ENCODE measurements at regions not wholly inside any gene's neighbourhood (a gene's known extent, or its start where the extent isn't known, plus 50 kb on each side); places are given as distances from the start of the nearest gene placed in this dataset.

- Histone ChIP-seq H3K36me3 (ENCODE audit: control insufficient read depth in 2 of 2, extremely low read depth in 1 of 2, insufficient read depth in 2 of 2, low read length in 2 of 2) (no peaks in the 10 kb centered on the region), H2AFZ (ENCODE audit: low read depth, low read length) (no peak overlapping the region), H3K27me3 (ENCODE audit: control insufficient read depth in 2 of 2, insufficient read depth in 2 of 2, low read length in 2 of 2) (no peaks in the 10 kb centered on the region), H3K9me3 (replicated peaks; ENCODE audit: control insufficient read depth, insufficient read depth, low read length) (no peaks in the 10 kb centered on the region), H3K79me2 (ENCODE audit: control insufficient read depth, insufficient read depth, low read length) (no peaks in the 10 kb centered on the region), H3K27ac (ENCODE audit: insufficient read depth, low read depth, low read length) (no peak overlapping the region), H3K4me1 (ENCODE audit: control insufficient read depth, extremely low read depth, insufficient read depth, low read length) (no peaks in the 10 kb centered on the region), H3K4me2 (ENCODE audit: insufficient read depth, low read length) (no peak overlapping the region), H4K20me1 (replicated peaks; ENCODE audit: control insufficient read depth, extremely low read depth, insufficient read depth, low read length) (no peaks in the 10 kb centered on the region), H3K4me3 (replicated peaks in 1 of 3; ENCODE audit: insufficient read depth in 1 of 3, low read depth in 1 of 3, low read length in 3 of 3) (no peak overlapping the region), H3K9me1 (replicated peaks; ENCODE audit: control insufficient read depth, extremely low read depth, insufficient read depth, low read length) (no peaks in the 10 kb centered on the region), H3K9ac (replicated peaks; ENCODE audit: extremely low read depth, insufficient read depth, low read length) (no peak overlapping the region)
- DNase-seq (ENCODE audit: low read depth, low spot score) (no peak), FAIRE-seq (no peak)
- dilution Hi-C loops (cut with MboI; ENCODE audit: extremely low pct_ligation_motif_present, low sequenced_read_pairs) = no loop called here
- intact Hi-C loops (cut with micrococcal nuclease) = no loop called here
- TF ChIP-seq POLR2A (IDR thresholded peaks at IDR 0.05; ENCODE audit: low read depth, low read length) = no peak
- TF ChIP-seq FOS (IDR thresholded peaks at IDR 0.05; ENCODE audit: borderline replicate concordance, insufficient read depth, low read length) = no peak
- no peak for TF ChIP-seq JUN (IDR thresholded peaks at IDR 0.05; ENCODE audit: borderline replicate concordance, insufficient read depth, insufficient read length, low read depth)
- no peak for TF ChIP-seq POLR2AphosphoS5 (IDR thresholded peaks at IDR 0.05; ENCODE audit: insufficient read depth, low read depth, low read length)
- no peak for TF ChIP-seq CTCF (IDR thresholded peaks at IDR 0.05; ENCODE audit: extremely low read depth in 1 of 2, insufficient read depth in 1 of 2, low read depth in 1 of 2, low read length in 2 of 2)
- TF ChIP-seq EZH2 (IDR thresholded peaks at IDR 0.05; ENCODE audit: borderline replicate concordance, low read depth, low read length, severe bottlenecking) = no peak
- TF ChIP-seq MYC (IDR thresholded peaks at IDR 0.05; ENCODE audit: low read depth, low read length) = no peak
- ChIA-PET POLR2A (no interaction called here), CTCF (no interaction called here)
- BruUV-seq (replicated peaks) = no TSS peak
Observed at GRCh38 chr4:96260064-96260682, 420.3 kb downstream of the PDHA2 start.
